Neural crest cell (in vitro differentiated cells): ENCODE measurements at regions not wholly inside any gene's neighbourhood (a gene's known extent, or its start where the extent isn't known, plus 50 kb on each side); places are given as distances from the start of the nearest gene placed in this dataset.

Experiments used
- DNase-seq: peaks from one replicate; pipeline ENCODE4 v3.0.0; 2021; ENCODE audit warnings: low read depth, mixed read lengths, low spot score
- H3K27ac Mint-ChIP-seq: one replicate; pipeline ENCODE4 v1.8.0; 2021; ENCODE audit warnings: mild to moderate bottlenecking, mixed read lengths; ENCODE audit not compliant: unreplicated experiment
- H3K27me3 Mint-ChIP-seq: 2 replicates; pipeline ENCODE4 v1.8.0; 2021; ENCODE audit warnings: low read depth, mild to moderate bottlenecking, mixed read lengths
- H3K36me3 Mint-ChIP-seq: 2 replicates; pipeline ENCODE4 v1.8.0; 2021; ENCODE audit warnings: low read depth, mild to moderate bottlenecking, mixed read lengths
- H3K4me1 Mint-ChIP-seq: 2 replicates; pipeline ENCODE4 v1.8.0; 2021; ENCODE audit warnings: mixed read lengths
- H3K4me3 Mint-ChIP-seq: one replicate; pipeline ENCODE4 v1.8.0; 2021; ENCODE audit warnings: mild to moderate bottlenecking, mixed read lengths
- H3K9me3 Mint-ChIP-seq: 2 replicates; pipeline ENCODE4 v1.8.0; 2021; ENCODE audit warnings: mixed read lengths
- TF ChIP-seq, protein P1 (sequence below): fragments of 200-600 bp; sonication (generic); conservative IDR thresholded peaks from 2 replicates; pipeline ENCODE4 v1.5.0; 2021; ENCODE audit warnings: antibody characterized with exemption, mild to moderate bottlenecking

DNA sequence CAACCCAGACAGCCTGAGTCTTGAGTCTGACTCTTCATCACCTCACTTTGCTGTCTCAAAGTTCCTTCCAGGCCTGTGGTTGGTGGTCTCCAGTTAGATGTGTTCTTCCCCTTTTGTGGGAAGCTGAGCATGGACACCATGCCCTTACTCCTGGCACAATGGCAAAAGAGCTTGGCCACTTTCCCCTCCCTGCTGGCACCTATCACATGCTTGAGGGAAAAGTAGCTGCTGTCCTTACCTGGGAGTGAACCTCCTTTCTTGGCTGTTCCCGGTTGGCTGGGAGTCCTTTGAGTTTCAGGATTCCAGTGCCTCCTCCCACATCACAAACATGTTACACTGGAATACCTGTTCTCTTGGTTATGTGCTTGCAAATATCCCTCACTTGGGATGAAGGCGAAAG is 97.8 kb downstream of the GATA6 start:
- Mint-ChIP-seq H3K9me3 (peaks cover 5% of the 10 kb centered on the region), H3K27me3 (peaks cover 15% of the 10 kb centered on the region), H3K4me3 (no peak overlapping the region), H3K4me1 (peaks cover 4% of the 10 kb centered on the region), H3K36me3 (no peaks in the 10 kb centered on the region), H3K27ac (no peak overlapping the region)
- DNase-seq: no peak
- TF ChIP-seq, protein P1, sequence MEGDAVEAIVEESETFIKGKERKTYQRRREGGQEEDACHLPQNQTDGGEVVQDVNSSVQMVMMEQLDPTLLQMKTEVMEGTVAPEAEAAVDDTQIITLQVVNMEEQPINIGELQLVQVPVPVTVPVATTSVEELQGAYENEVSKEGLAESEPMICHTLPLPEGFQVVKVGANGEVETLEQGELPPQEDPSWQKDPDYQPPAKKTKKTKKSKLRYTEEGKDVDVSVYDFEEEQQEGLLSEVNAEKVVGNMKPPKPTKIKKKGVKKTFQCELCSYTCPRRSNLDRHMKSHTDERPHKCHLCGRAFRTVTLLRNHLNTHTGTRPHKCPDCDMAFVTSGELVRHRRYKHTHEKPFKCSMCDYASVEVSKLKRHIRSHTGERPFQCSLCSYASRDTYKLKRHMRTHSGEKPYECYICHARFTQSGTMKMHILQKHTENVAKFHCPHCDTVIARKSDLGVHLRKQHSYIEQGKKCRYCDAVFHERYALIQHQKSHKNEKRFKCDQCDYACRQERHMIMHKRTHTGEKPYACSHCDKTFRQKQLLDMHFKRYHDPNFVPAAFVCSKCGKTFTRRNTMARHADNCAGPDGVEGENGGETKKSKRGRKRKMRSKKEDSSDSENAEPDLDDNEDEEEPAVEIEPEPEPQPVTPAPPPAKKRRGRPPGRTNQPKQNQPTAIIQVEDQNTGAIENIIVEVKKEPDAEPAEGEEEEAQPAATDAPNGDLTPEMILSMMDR: no peak

DNA sequence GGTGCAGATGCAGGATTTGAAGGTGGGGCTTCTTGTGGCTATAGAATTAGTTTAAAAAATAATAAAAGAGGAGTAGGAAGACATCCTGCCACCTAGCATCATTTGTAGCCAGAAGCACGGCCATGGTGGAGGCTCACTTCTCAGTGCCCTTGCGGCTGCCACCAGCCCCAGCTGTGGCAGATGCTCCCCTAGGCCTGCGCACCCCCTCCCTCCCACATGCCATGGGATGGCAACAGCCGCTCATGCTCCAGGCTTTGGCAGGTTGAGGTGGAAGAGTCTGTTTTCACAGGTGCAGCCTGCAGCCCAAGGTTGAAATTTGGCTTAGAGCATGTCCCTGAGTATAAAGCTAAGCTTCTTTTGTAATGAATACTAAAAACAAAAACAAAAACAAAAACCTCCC is 96.4 kb downstream of the GATA6 start:
- Mint-ChIP-seq H3K36me3 (no peaks in the 10 kb centered on the region), H3K27ac (no peak overlapping the region), H3K4me1 (peaks cover 4% of the 10 kb centered on the region), H3K9me3 (peaks cover 5% of the 10 kb centered on the region), H3K4me3 (no peak overlapping the region), H3K27me3 (peaks cover 4% of the 10 kb centered on the region)
- TF ChIP-seq, protein P1: no peak
- DNase-seq: no peak

DNA sequence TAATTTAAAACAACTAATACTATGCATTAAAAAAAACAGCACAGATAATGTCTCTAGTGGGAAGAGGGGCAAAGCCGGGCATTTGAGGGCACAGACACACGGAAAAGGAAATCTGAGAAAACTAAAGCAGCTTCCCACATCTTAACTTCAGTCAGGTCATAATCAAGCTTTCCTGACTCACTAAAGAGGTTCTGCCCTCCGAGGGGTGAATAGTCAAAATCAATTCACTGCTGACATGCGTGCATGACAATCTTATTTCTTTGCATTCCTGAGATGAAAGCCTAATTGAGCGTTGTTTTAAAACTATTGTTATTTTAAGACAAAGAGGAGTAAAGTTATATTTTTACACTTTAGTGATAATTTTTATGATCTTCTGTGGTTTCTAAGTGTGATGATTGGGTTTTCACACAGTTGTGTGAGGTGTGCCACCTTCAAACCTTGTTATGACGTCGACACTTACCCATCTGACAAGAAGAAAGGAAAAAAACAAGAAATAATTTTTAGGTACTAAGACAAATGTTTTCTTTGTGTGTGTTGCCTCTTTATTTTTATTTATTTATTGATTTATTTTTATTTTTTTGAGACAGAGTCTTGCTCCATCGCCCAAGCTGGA is 90.9 kb downstream of the GATA6 start:
- no peak for DNase-seq
- TF ChIP-seq, protein P1: no peak
- Mint-ChIP-seq H3K27ac (no peak overlapping the region), H3K4me1 (peaks cover 14% of the 10 kb centered on the region), H3K27me3 (no peaks in the 10 kb centered on the region), H3K4me3 (no peak overlapping the region), H3K9me3 (peaks cover 5% of the 10 kb centered on the region), H3K36me3 (no peaks in the 10 kb centered on the region)

DNA sequence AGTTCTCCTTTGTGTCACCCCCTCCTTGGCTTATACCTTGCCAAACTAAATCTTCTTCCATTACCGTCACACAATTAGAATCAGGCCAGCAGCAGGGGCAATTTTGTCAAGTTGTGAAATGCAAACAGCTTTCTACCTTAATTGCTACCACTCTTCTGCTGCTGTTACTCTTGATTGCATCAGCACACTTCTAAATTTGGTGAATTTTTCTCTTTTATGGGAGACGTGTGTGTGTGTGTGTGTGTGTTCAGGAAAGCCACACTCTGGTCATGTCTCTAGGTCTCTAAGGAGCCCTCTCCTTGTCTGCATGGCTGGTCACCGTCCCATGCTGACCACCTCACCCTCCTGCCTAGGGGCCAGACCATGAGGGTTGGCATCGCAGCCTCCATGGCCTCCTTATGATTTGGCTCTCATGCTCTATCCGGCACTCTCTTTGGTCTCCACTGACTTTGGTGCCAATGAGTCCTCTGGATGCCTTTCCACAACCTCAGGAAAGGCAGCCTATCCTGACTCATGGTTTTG is 87.7 kb downstream of the GATA6 start:
- Mint-ChIP-seq H3K27me3 (no peaks in the 10 kb centered on the region), H3K27ac (no peak overlapping the region), H3K9me3 (no peaks in the 10 kb centered on the region), H3K4me3 (no peak overlapping the region), H3K36me3 (no peaks in the 10 kb centered on the region), H3K4me1 (peaks cover 17% of the 10 kb centered on the region)
- TF ChIP-seq, protein P1: no peak
- no peak for DNase-seq

DNA sequence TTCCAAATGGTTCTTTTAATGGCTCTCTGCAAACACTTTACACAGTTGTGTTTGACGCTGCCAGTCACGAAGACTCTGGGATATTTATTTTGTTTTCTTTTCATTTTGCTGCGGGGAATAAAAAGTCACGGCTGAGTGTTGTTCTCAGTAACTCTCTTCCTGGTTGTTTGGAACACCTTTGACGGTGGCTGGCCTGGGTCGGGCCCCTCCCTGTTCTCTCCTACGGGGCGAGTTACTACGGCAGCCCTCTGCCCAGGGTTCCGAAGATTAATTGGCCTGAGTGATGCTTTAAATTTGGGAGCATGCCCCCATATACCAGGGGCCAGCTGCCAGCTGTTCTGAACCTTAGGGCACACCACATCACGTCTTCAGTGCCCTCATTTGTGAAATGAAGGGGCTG is 84.7 kb downstream of the GATA6 start:
- H3K27ac Mint-ChIP-seq: no peak overlapping the region
- no peak overlapping the region for H3K4me3 Mint-ChIP-seq
- TF ChIP-seq, protein P1: no peak
- peaks cover 10% of the 10 kb centered on the region for H3K27me3 Mint-ChIP-seq
- DNase-seq: no peak
- peaks cover 11% of the 10 kb centered on the region for H3K4me1 Mint-ChIP-seq
- no peaks in the 10 kb centered on the region for H3K9me3 Mint-ChIP-seq
- no peaks in the 10 kb centered on the region for H3K36me3 Mint-ChIP-seq
